Activated CD8-positive, alpha-beta memory T cell treated with anti-CD3 and anti-CD28 coated beads, Interleukin-2, amount 10 ng/mL, durations not matched to agents 7 days and 5 days (primary cell): ENCODE measurements at regions not wholly inside any gene's neighbourhood (a gene's known extent, or its start where the extent isn't known, plus 50 kb on each side); places are given as distances from the start of the nearest gene placed in this dataset.

ENCODE experiments used
- ATAC-seq: fragments of 150-1000 bp; cut with Tn5 transposase; one replicate; pipeline ENCODE4 v1.10.0; 2021; ENCODE audit warnings: moderate library complexity
- CTCF ChIA-PET: fragments of 350-600 bp; sonication (Branson Sonifier 250); formaldehyde crosslinking; loops from one replicate; lab custom pipeline; 2021; ENCODE audit warnings: antibody characterized with exemption; lab: Charles Lee
- DNase-seq: peaks from one replicate; pipeline ENCODE4 v3.0.0-alpha.2; 2020
- H3K27ac Mint-ChIP-seq: one replicate; pipeline ENCODE4 v1.8.0; 2021; ENCODE audit warnings: mild to moderate bottlenecking, mixed read lengths
- H3K27me3 Mint-ChIP-seq: one replicate; pipeline ENCODE4 v1.8.0; 2021; ENCODE audit warnings: mixed read lengths
- H3K36me3 Mint-ChIP-seq: one replicate; pipeline ENCODE4 v1.8.0; 2021; ENCODE audit warnings: mild to moderate bottlenecking, mixed read lengths
- H3K4me1 Mint-ChIP-seq: one replicate; pipeline ENCODE4 v1.8.0; 2021; ENCODE audit warnings: mixed read lengths
- H3K4me3 Mint-ChIP-seq: one replicate; pipeline ENCODE4 v1.8.0; 2021; ENCODE audit warnings: mild to moderate bottlenecking, moderate library complexity, mixed read lengths
- H3K9me3 Mint-ChIP-seq: one replicate; pipeline ENCODE4 v1.8.0; 2022; ENCODE audit warnings: low read depth, mixed read lengths

DNA sequence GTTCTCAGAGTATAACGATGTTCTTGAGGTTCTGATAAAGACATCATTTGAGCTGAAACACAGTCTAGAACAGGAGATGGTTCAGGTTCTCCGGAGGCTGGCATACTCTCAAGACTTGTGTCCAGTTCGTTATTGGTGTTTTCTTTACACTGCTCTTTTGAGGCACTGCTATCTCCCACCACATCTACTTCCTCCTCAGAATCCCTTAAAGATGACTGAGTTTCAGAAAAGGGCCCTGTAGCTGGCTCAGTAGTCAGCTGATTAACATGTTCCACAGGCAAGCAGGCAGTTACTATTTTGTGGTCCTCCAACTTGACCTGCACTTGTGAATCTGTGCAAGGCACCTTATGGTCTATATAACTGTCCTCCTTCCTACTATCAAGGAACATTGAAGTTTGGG lies 50.2 kb downstream of the ZZZ3 start:
- DNase-seq (no peak), ATAC-seq (no peak)
- Mint-ChIP-seq H3K27me3 (no peaks in the 10 kb centered on the region), H3K27ac (no peak overlapping the region), H3K36me3 (peaks cover 39% of the 10 kb centered on the region), H3K9me3 (no peaks in the 10 kb centered on the region), H3K4me3 (no peak overlapping the region), H3K4me1 (peaks cover 12% of the 10 kb centered on the region)
- CTCF ChIA-PET, result no interaction called here

DNA sequence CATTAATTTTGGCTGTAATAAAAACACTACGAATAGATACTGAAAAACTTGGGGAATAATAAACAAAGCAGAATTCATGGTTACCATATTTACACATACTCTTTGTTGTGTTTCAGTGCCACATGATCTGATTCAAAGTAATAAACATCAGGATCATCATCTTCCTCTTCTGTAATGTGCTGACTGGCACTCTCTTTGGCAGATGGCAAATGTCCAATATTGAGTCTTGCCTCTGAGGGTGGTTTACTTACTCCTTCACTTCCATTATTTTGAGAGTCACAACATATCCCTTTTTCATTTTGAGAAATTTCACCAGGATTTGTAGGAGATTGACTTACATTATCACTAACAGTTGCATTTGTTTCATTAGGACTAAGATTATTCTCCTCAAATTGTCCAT lies 50.7 kb downstream of the ZZZ3 start:
- CTCF ChIA-PET, result no interaction called here
- peaks cover 12% of the 10 kb centered on the region for H3K4me1 Mint-ChIP-seq
- H3K27me3 Mint-ChIP-seq, result no peaks in the 10 kb centered on the region
- H3K36me3 Mint-ChIP-seq, result peaks cover 39% of the 10 kb centered on the region
- H3K27ac Mint-ChIP-seq, result no peak overlapping the region
- DNase-seq (no peak), ATAC-seq (no peak)
- no peak overlapping the region for H3K4me3 Mint-ChIP-seq
- H3K9me3 Mint-ChIP-seq, result no peaks in the 10 kb centered on the region

DNA sequence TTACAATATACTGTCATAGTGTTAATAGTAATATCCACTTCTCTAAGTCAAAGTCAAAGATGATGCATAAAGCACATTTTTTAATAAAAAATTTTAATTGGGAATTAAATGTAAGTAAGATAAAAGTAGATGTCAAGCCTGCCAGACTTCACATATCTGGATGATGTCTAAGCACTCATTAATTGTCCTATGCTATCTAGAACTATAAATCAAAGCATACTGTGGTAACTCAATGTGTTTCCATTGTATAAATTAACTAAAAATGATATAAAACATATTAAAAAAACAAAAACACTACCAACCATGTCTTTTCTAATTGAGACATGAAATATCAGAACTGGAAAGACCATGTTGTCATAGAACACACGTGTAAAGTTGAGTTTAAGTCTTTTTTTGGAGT lies 51.2 kb downstream of the ZZZ3 start:
- no peak for DNase-seq
- Mint-ChIP-seq H3K36me3 (peaks cover 43% of the 10 kb centered on the region), H3K27me3 (no peaks in the 10 kb centered on the region), H3K9me3 (no peaks in the 10 kb centered on the region), H3K27ac (no peak overlapping the region), H3K4me3 (no peak overlapping the region), H3K4me1 (peaks cover 12% of the 10 kb centered on the region)
- CTCF ChIA-PET, result no interaction called here
- no peak for ATAC-seq

DNA sequence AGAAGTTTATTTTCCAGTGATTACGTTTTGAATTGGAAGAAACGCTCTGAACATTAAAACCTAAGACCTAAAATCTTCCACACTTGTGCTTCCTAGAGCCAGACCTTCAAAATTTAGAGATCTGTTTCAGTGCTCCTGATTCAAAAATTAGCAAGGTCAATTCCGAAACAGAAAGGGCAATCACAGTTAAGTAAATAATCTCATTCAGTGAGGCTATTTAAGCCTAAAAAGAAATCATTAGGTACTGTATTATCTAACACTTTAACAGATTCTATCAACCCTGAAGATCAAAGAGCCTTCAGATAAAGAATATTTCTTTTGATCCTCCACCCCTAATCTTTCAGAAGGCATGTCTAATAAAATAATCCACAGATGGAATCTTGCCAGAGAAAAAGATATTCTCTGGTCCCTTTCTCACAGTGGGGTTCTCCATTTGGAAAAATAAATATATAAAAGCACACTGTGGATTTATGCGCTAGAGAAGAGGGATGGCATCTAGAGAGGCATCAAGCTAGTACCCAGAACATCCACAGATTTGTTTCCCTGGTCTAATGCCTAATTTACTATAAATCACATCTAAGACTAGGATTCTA lies 54.4 kb downstream of the ZZZ3 start:
- H3K36me3 Mint-ChIP-seq, result peaks cover 43% of the 10 kb centered on the region
- no peak overlapping the region for H3K27ac Mint-ChIP-seq
- DNase-seq (no peak), ATAC-seq (no peak)
- CTCF ChIA-PET, result no interaction called here
- no peaks in the 10 kb centered on the region for H3K9me3 Mint-ChIP-seq
- no peaks in the 10 kb centered on the region for H3K27me3 Mint-ChIP-seq
- peaks cover 14% of the 10 kb centered on the region for H3K4me1 Mint-ChIP-seq
- no peak overlapping the region for H3K4me3 Mint-ChIP-seq

DNA sequence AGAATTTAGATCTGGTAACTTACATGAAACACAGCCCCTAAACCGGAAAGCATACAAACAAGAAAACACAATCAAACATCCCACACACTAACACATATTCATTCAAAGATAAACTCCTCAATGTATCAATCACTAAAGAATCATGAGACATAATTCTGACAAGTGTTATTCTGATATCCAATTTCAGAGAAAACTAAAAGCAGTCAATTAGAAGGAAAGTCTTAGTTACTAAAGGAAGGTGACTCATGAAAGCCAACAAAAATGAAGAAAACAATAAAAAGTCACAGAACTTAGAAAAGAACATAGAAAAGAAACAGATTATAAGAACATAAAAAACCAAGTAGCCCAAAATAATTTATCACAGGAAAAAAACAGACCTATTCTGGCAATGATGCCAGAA lies 57.2 kb downstream of the ZZZ3 start:
- H3K4me3 Mint-ChIP-seq, result no peak overlapping the region
- H3K4me1 Mint-ChIP-seq, result peaks cover 2% of the 10 kb centered on the region
- H3K27ac Mint-ChIP-seq, result peak overlapping the region; percentile 5
- H3K9me3 Mint-ChIP-seq, result no peaks in the 10 kb centered on the region
- CTCF ChIA-PET, result no interaction called here
- H3K36me3 Mint-ChIP-seq, result peaks cover 34% of the 10 kb centered on the region
- no peaks in the 10 kb centered on the region for H3K27me3 Mint-ChIP-seq
- DNase-seq (no peak), ATAC-seq (no peak)

DNA sequence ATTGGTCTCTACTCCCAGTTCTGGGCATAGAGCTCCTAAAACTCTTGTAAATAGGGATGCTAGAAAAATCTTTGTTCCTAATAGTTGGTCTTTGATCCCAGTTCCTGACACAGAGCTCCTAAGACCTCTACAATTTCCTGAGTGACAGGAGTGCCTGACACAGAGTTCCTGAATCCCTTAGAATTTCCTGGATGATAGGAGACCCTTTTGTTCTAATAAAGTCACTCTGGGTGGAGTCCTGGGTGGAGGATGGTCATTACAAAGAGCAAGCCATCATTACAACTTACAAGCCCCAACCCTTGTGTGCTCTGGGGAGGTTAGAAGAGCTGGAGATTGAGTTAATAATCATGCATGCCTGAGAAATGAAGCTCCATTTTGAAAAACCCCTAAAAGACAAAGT lies 58.4 kb downstream of the ZZZ3 start:
- H3K4me1 Mint-ChIP-seq, result peaks cover 2% of the 10 kb centered on the region
- no peak for DNase-seq
- H3K4me3 Mint-ChIP-seq, result no peak overlapping the region
- no peaks in the 10 kb centered on the region for H3K27me3 Mint-ChIP-seq
- no peak for ATAC-seq
- H3K9me3 Mint-ChIP-seq, result no peaks in the 10 kb centered on the region
- no peak overlapping the region for H3K27ac Mint-ChIP-seq
- peaks cover 35% of the 10 kb centered on the region for H3K36me3 Mint-ChIP-seq
- CTCF ChIA-PET, result no interaction called here

DNA sequence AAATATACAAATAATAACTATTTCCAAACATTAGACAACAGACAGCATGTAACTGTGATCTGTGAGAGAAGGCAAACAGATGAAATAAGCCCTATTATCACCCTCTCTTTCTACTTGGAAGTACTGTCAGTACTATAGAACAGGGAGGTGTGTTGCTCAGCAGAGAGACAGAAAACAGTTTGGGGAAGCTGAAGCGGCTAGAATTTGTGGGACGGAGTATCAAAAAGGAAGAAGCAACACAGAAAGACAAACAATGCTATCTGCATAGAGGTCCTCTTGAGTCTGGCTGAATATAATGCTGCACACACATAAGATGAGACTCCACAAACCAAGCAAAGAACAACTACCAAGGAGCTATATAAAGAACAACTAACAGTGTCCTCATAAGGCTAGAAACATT lies 59.4 kb downstream of the ZZZ3 start:
- no peak overlapping the region for H3K4me3 Mint-ChIP-seq
- peaks cover 32% of the 10 kb centered on the region for H3K36me3 Mint-ChIP-seq
- H3K27me3 Mint-ChIP-seq, result no peaks in the 10 kb centered on the region
- peaks cover 2% of the 10 kb centered on the region for H3K4me1 Mint-ChIP-seq
- H3K27ac Mint-ChIP-seq, result no peak overlapping the region
- CTCF ChIA-PET, result interaction anchor here (1.0 kb wide), 1 partner anchor 17 kb away, joined by 3 read pairs; no protein-coding TSS in a partner anchor
- ATAC-seq, result no peak
- no peaks in the 10 kb centered on the region for H3K9me3 Mint-ChIP-seq
- no peak for DNase-seq

DNA sequence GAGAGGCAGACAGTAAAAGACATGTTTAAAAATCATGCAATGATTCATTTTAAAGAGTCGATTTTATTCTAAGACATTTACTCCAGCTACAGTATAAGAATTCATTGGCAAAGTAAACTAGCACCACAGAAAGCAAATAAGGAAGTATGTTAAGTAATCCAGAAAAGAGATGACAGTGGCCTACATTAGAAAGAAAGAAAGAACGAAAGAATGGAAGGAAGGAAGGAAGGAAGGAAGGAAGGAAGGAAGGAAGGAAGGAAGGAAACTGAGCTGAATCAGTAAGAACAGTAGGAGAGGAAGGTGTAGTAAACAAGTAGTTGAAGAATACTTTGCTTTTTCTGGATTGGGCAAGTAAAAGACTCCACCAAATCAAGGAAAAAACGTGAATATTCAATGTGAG lies 62.2 kb downstream of the ZZZ3 start:
- CTCF ChIA-PET, result interaction anchor here (0.8 kb wide), 1 partner anchor 53 kb away, joined by 3 read pairs; no protein-coding TSS in a partner anchor
- Mint-ChIP-seq H3K4me1 (peaks cover 2% of the 10 kb centered on the region), H3K36me3 (peaks cover 30% of the 10 kb centered on the region), H3K27me3 (no peaks in the 10 kb centered on the region), H3K9me3 (no peaks in the 10 kb centered on the region), H3K27ac (no peak overlapping the region), H3K4me3 (no peak overlapping the region)
- DNase-seq, result no peak
- no peak for ATAC-seq

DNA sequence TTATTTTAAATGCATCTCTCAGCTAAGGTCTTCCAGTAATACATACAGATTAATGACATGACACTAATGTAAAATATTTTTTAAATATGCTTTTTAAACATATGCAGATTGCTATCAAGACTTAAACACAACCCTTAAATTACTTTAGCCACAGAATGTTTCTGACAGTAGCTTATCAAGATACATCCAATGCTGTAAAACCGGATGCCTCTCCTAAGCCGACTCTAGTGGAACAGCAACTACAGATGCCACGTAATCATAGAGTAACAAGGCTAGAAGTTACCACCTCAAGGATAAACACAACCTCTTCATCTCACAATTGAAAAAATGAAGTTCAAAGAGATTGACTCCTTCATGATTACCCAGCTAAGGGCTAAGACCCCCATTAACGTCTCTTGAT lies 68.4 kb downstream of the ZZZ3 start:
- Mint-ChIP-seq H3K4me3 (no peak overlapping the region), H3K9me3 (peaks cover 6% of the 10 kb centered on the region), H3K27ac (no peak overlapping the region), H3K27me3 (no peaks in the 10 kb centered on the region), H3K36me3 (peaks cover 48% of the 10 kb centered on the region), H3K4me1 (no peaks in the 10 kb centered on the region)
- no peak for DNase-seq
- CTCF ChIA-PET, result interaction anchor here (0.6 kb wide), 1 partner anchor 46 kb away, joined by 3 read pairs; no protein-coding TSS in a partner anchor
- ATAC-seq, result no peak
